Subcutaneous abdominal adipose tissue (tissue), 5 donors: ENCODE measurements at regions not wholly inside any gene's neighbourhood (a gene's known extent, or its start where the extent isn't known, plus 50 kb on each side); places are given as distances from the start of the nearest gene placed in this dataset.

ENCODE experiments used
- H3K27ac ChIP-seq: one replicate; pipeline ENCODE4 v1.7.0; 2013; ENCODE audit warnings: low read depth, mild to moderate bottlenecking, inconsistent platforms, low read length, moderate library complexity
- H3K27me3 ChIP-seq, 5 donors: one replicate each; pipeline ENCODE4 v1.7.0; 2013; ENCODE audit warnings: low read length in 5 of 5, inconsistent platforms in 1 of 5; ENCODE audit not compliant: control insufficient read depth in 5 of 5, insufficient read depth in 4 of 5
- H3K36me3 ChIP-seq, 5 donors: one replicate each; pipeline ENCODE4 v1.7.0; 2013; ENCODE audit warnings: low read length in 5 of 5; ENCODE audit not compliant: control insufficient read depth in 5 of 5, insufficient read depth in 5 of 5
- H3K4me1 ChIP-seq, 5 donors: one replicate each; pipeline ENCODE4 v1.7.0; 2013; ENCODE audit warnings: low read length in 5 of 5, mild to moderate bottlenecking in 3 of 5, moderate library complexity in 1 of 5; ENCODE audit not compliant: control insufficient read depth in 5 of 5, insufficient read depth in 5 of 5
- H3K4me3 ChIP-seq, 5 donors: one replicate each; pipeline ENCODE4 v1.7.0; 2013; ENCODE audit warnings: low read length in 5 of 5, low read depth in 1 of 5
- H3K9ac ChIP-seq, 5 donors: one replicate each; pipeline ENCODE4 v1.7.0; 2013; ENCODE audit warnings: low read length in 5 of 5, mild to moderate bottlenecking in 4 of 5, moderate library complexity in 3 of 5
- H3K9me3 ChIP-seq, 5 donors: one replicate each; pipeline ENCODE4 v1.7.0; 2013; ENCODE audit warnings: low read length in 5 of 5; ENCODE audit not compliant: control insufficient read depth in 5 of 5
- donor health status: healthy.
- donor health status: healthy.
- donor health status: healthy.
- donor health status: healthy.
- donor health status: healthy.

DNA sequence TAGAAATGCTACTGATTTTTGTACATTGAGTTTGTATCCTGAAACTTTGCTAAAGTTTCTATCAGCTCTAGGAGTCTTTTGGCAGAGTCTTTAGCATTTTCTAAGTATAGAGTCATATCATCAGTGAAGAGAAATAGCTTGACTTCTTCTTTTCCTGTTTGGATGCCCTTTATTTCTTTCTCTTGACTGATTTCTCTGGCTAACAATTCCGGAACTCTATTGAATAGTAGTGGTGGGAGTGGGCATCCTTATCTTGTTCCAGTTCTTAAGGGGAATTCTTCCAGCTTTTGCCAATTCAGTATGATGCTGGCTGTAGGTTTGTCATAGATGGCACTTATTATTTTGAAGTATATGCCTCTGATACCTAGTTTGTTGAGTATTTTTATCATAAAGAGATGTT, 197.7 kb downstream of the AASDHPPT start:
- peaks cover 0 to 6% (median 0%) of the 10 kb centered on the region in 5 donors for H3K9me3 ChIP-seq
- no peaks in the 10 kb centered on the region for H3K36me3 ChIP-seq
- no peaks in the 10 kb centered on the region for H3K4me1 ChIP-seq
- no peak overlapping the region for H3K27ac ChIP-seq
- H3K9ac ChIP-seq, result no peak overlapping the region
- no peak overlapping the region for H3K4me3 ChIP-seq
- H3K27me3 ChIP-seq, result no peaks in the 10 kb centered on the region

DNA sequence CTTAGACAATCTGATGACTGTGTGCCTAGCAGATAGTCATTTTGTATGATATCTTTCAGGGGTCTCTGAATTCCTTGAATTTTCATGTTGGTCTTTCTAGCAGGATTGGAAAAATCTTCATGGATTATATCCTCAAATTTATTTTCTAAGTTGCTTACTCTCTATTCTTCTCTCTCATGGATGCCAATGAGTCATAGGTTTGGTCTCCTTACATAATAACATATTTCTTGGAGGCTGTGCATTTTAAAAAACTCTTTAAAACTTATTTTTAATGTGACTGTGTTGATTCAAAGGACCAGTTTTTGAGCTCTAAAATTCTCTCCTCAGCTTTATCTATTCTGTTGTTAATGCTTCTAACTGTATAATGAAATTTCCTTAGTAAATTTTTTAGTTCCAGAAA, 198.7 kb downstream of the AASDHPPT start:
- no peaks in the 10 kb centered on the region for H3K36me3 ChIP-seq
- H3K4me3 ChIP-seq, result no peak overlapping the region
- H3K27ac ChIP-seq, result no peak overlapping the region
- H3K9me3 ChIP-seq, result peaks cover 0 to 6% (median 0%) of the 10 kb centered on the region in 5 donors
- no peak overlapping the region for H3K9ac ChIP-seq
- H3K27me3 ChIP-seq, result no peaks in the 10 kb centered on the region
- no peaks in the 10 kb centered on the region for H3K4me1 ChIP-seq

GRCh38 chr11:106276859-106277436, 199.5 kb downstream of the AASDHPPT start:
- no peak overlapping the region for H3K9ac ChIP-seq
- no peak overlapping the region for H3K4me3 ChIP-seq
- H3K36me3 ChIP-seq, result no peaks in the 10 kb centered on the region
- peaks cover 0 to 6% (median 0%) of the 10 kb centered on the region in 5 donors for H3K9me3 ChIP-seq
- no peaks in the 10 kb centered on the region for H3K27me3 ChIP-seq
- H3K27ac ChIP-seq, result no peak overlapping the region
- H3K4me1 ChIP-seq, result no peaks in the 10 kb centered on the region

DNA sequence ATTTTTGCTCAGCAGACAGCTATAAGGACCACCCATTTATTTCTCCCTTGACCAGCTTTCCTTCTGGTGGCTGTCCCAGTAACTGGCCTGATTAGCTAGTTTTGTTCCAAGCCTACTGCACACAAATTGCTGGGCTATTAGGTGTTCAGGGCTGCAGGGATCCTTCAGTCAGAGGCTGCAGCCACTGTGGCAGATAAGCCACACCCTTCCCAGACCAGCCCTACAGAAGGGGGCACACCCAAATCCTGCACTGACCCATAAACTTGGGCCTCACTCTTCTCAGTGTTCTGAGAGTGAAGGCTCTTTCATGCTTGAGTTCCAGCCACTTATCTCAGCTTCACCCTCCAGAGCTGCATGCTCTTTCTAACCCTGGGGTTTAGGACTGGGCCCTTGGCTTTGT, 200.0 kb downstream of the AASDHPPT start:
- Histone ChIP-seq H3K36me3 (no peaks in the 10 kb centered on the region), H3K4me1 (no peaks in the 10 kb centered on the region), H3K9ac (no peak overlapping the region), H3K27ac (no peak overlapping the region), H3K9me3 (peaks cover 0 to 6% (median 0%) of the 10 kb centered on the region in 5 donors), H3K4me3 (no peak overlapping the region), H3K27me3 (no peaks in the 10 kb centered on the region)

- H3K9me3 ChIP-seq, result peaks cover 0 to 4% (median 0%) of the 10 kb centered on the region in 5 donors
- H3K4me3 ChIP-seq, result no peak overlapping the region
- no peak overlapping the region for H3K9ac ChIP-seq
- no peaks in the 10 kb centered on the region for H3K36me3 ChIP-seq
- H3K27me3 ChIP-seq, result no peaks in the 10 kb centered on the region
- no peak overlapping the region for H3K27ac ChIP-seq
- no peaks in the 10 kb centered on the region for H3K4me1 ChIP-seq
Observed at GRCh38 chr11:106278391-106278790, 200.9 kb downstream of the AASDHPPT start.

DNA sequence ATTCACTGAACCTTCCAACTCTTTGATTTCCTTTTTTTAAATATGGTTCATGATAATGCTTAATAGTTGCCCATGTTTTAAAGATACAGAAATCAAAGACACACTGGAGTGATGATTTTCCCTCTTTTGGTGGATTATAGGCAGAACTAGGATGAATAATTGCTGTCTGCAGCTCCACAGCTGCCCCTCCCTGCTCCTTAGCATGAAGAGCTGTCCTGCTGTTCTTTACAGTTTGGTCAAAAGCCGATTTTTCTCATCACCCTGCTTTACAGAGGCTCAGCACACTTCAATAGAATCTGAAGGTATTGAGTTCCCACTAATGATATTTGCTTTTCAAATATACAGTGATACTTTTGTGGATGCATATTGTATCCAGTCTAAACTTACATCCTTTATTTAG, 202.6 kb downstream of the AASDHPPT start:
- Histone ChIP-seq H3K36me3 (no peaks in the 10 kb centered on the region), H3K27ac (no peak overlapping the region), H3K9ac (no peak overlapping the region), H3K4me3 (no peak overlapping the region), H3K4me1 (no peaks in the 10 kb centered on the region), H3K27me3 (no peaks in the 10 kb centered on the region), H3K9me3 (no peaks in the 10 kb centered on the region)

GRCh38 chr11:106281455-106282173, 204.2 kb downstream of the AASDHPPT start:
- Histone ChIP-seq H3K36me3 (no peaks in the 10 kb centered on the region), H3K27ac (no peak overlapping the region), H3K4me3 (no peak overlapping the region), H3K9ac (no peak overlapping the region), H3K4me1 (no peaks in the 10 kb centered on the region), H3K9me3 (no peaks in the 10 kb centered on the region), H3K27me3 (no peaks in the 10 kb centered on the region)

DNA sequence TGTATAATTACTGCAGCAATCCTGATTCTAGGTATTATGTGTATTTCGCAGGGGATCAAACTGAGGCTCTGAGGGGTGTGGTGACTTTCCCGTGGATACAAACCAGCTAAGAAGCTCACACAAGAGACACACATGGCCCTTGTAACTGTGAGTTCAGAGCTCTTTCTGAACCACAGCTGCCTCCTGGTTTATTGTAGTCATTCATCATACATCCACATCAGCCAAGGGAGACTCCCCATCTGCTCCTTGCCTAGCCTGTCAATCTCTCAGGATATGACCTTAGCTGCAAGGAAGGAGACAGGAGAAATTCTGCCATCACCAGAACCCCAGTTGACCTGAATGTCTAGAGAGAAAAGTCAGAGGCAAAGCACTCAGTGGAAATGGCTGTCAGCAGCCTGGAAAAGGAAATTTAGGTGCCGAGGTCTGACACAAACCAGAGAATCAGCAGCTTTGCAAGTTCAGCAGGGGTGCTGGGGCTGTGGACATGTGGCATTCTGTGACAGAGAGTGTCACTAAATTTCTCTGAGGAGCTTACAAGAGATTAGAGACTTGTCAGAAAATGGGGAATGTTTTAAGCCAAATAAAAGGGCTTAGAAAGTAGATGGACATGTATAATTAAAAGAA, 209.5 kb downstream of the AASDHPPT start:
- Histone ChIP-seq H3K4me1 (no peaks in the 10 kb centered on the region), H3K9me3 (no peaks in the 10 kb centered on the region), H3K27me3 (no peaks in the 10 kb centered on the region), H3K27ac (no peak overlapping the region), H3K36me3 (no peaks in the 10 kb centered on the region), H3K4me3 (no peak overlapping the region), H3K9ac (no peak overlapping the region)

DNA sequence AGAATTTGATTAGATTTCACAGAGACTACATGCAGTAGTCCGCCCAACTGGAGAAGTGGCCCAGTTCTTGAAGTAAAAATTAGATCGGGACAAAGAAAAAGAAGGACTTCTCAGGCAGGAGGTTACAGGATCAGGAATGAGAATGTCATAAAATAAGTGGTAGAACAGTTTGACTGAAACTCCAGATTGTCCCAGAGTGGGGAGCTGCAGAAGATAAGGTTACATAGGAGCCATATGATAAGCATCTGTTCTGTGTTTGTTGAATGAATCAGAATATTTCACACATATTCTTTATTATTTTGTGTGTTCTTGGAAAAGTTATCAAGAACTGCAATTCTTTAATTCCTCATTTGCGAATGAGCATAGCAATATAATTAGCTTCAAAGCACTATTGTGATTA, 210.6 kb downstream of the AASDHPPT start:
- H3K9ac ChIP-seq, result no peak overlapping the region
- H3K27me3 ChIP-seq, result no peaks in the 10 kb centered on the region
- H3K36me3 ChIP-seq, result no peaks in the 10 kb centered on the region
- H3K4me1 ChIP-seq, result no peaks in the 10 kb centered on the region
- H3K9me3 ChIP-seq, result no peaks in the 10 kb centered on the region
- H3K27ac ChIP-seq, result no peak overlapping the region
- H3K4me3 ChIP-seq, result no peak overlapping the region

DNA sequence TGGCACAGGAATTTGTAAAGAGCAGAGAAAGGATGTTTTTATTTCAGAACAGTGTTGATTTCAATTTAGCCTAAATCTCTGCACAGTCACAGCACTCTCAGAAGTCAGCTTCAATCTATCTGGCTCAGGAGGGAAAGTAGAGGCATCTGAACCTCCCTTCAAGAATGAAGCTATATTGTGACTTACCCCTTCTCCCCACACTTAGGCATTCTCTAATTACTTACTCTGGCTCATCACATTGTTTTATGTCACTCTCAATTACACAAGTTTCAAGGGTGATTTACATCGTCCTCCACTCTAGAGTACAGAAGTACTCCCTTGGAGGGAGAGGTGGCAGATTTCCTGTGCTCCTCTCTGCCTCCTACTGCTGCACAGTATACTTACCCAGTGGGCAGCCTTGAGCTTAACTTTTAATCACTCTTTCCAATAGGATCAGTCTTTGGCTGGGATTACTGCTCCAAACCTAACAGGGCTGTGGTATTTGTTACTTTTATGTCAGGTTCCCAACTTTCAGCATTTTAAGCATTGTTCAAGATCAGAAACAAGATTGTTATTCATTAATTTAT, 211.4 kb downstream of the AASDHPPT start:
- H3K27ac ChIP-seq, result no peak overlapping the region
- no peak overlapping the region for H3K9ac ChIP-seq
- no peaks in the 10 kb centered on the region for H3K9me3 ChIP-seq
- H3K36me3 ChIP-seq, result no peaks in the 10 kb centered on the region
- H3K4me1 ChIP-seq, result no peaks in the 10 kb centered on the region
- H3K4me3 ChIP-seq, result no peak overlapping the region
- no peaks in the 10 kb centered on the region for H3K27me3 ChIP-seq
